ENCODE measurements at regions not wholly inside any gene's neighbourhood (a gene's known extent, or its start where the extent isn't known, plus 50 kb on each side); places are given as distances from the start of the nearest gene placed in this dataset.

DNA sequence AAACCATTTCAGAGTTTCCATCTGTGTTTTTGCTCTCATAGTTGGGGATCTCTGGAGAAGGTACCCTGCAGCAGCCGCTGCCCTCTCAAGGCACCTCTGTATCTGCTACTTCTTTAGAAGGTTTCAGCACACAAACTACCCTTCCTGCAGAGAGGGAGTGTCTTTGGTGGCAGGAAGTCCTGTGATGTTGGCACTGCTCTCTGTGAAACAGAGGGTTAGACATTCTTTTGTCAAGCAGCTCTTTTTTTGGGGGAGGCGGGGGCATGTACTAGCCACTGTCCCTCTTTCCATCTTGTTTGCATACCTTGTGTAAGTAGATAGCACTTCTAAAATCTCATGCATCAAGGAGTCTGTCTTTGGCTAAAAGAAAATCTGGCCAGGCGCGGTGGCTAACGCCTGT, 352.6 kb downstream of the BMP4 start:
- H3K4me1 ChIP-seq (ENCODE audit: insufficient read depth), result no peaks in the 10 kb centered on the region
- no peak for TF ChIP-seq POLR2A (IDR thresholded peaks at IDR 0.05)
- TF ChIP-seq EP300 (IDR thresholded peaks at IDR 0.05), result no peak
- TF ChIP-seq, protein P1, sequence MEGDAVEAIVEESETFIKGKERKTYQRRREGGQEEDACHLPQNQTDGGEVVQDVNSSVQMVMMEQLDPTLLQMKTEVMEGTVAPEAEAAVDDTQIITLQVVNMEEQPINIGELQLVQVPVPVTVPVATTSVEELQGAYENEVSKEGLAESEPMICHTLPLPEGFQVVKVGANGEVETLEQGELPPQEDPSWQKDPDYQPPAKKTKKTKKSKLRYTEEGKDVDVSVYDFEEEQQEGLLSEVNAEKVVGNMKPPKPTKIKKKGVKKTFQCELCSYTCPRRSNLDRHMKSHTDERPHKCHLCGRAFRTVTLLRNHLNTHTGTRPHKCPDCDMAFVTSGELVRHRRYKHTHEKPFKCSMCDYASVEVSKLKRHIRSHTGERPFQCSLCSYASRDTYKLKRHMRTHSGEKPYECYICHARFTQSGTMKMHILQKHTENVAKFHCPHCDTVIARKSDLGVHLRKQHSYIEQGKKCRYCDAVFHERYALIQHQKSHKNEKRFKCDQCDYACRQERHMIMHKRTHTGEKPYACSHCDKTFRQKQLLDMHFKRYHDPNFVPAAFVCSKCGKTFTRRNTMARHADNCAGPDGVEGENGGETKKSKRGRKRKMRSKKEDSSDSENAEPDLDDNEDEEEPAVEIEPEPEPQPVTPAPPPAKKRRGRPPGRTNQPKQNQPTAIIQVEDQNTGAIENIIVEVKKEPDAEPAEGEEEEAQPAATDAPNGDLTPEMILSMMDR (IDR thresholded peaks at IDR 0.05), result no peak
- WGBS, 3 donors, result 95 to 99% (median 98%) methylated on average over 5 of the region's 5 CpGs
- no peaks in the 10 kb centered on the region for H3K27me3 ChIP-seq
- H3K9me3 ChIP-seq, result no peaks in the 10 kb centered on the region
- intact Hi-C loops (cut with DNase I), result no loop called here
- no peak for DNase-seq
- no peaks in the 10 kb centered on the region for H3K36me3 ChIP-seq
- no peak overlapping the region for H3K4me3 ChIP-seq
- H3K27ac ChIP-seq, result no peak overlapping the region

DNA sequence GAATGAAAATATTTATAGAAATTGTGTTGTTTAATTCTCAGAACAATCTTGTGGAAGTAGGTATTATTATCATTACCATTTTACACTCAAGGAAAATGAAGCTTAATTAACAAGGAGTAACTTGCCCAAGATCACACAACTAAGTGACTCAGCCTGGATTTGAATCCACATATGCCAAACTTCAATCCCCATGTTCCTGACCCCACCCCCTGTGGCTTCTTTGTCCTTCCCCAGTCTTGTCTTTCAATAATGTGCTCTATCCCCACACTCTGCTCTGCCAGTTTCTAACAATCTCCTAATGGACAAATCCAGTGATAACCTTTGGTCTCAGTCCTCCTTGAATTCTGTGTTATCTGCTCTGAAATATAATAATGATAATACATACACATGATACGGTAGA, 355.2 kb downstream of the BMP4 start:
- no peaks in the 10 kb centered on the region for H3K27me3 ChIP-seq
- intact Hi-C loops (cut with DNase I), result no loop called here
- 12 to 44% (median 15%) methylated on average over 1 of the region's 1 CpG for WGBS, 3 donors
- TF ChIP-seq, protein P1 (IDR thresholded peaks at IDR 0.05), result no peak
- TF ChIP-seq EP300 (IDR thresholded peaks at IDR 0.05) (no peak), POLR2A (IDR thresholded peaks at IDR 0.05) (no peak)
- H3K9me3 ChIP-seq, result no peaks in the 10 kb centered on the region
- no peak overlapping the region for H3K4me3 ChIP-seq
- no peaks in the 10 kb centered on the region for H3K36me3 ChIP-seq
- H3K4me1 ChIP-seq (ENCODE audit: insufficient read depth), result no peaks in the 10 kb centered on the region
- H3K27ac ChIP-seq, result no peak overlapping the region
- DNase-seq, result no peak

DNA sequence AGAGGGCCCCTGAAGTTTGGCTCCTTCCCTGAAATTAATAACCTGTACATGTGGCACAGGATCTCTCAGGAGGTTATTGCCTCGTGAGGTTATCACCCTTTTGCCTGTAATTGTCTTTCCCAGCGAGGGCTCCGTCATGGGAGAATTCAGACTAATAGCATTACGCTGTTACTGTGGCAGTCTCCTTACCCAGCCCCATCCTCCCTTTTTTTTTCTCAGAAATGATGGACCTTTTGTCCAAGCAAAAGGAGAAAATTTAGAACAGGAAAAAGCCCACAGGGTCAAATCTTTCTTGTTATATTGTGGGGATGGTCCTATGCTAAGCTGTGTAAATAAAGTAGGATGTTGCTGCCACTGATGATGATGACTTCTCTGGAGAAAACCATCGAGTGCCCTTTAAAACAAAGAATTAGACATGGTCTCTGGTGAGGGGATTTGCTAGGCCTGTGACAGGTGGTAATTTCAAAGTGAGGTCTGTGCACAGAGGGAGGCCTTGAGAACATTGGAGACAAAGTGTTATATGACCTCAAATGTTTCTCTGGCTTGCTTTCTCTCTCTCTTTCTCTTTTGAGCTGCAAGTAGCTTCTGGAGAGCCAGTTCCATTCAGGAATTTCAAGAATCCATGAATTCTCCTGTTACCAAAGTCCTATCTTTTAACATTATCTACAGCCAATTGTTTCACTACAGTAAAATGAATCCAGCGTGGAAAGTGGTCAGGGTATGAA, 357.2 kb downstream of the BMP4 start:
- no peak for DNase-seq
- TF ChIP-seq EP300 (IDR thresholded peaks at IDR 0.05) (no peak), POLR2A (IDR thresholded peaks at IDR 0.05) (no peak)
- TF ChIP-seq, protein P1 (IDR thresholded peaks at IDR 0.05), result no peak
- 72 to 78% (median 73%) methylated on average over 6 of the region's 6 CpGs for WGBS, 3 donors
- H3K36me3 ChIP-seq, result no peaks in the 10 kb centered on the region
- H3K4me3 ChIP-seq, result no peak overlapping the region
- intact Hi-C loops (cut with DNase I), result no loop called here
- H3K9me3 ChIP-seq, result no peaks in the 10 kb centered on the region
- H3K4me1 ChIP-seq (ENCODE audit: insufficient read depth), result no peaks in the 10 kb centered on the region
- H3K27me3 ChIP-seq, result no peaks in the 10 kb centered on the region
- H3K27ac ChIP-seq, result no peak overlapping the region

GRCh38 chr14:53596853-53597525, 359.6 kb downstream of the BMP4 start:
- no peak for TF ChIP-seq EP300 (IDR thresholded peaks at IDR 0.05)
- TF ChIP-seq, protein P1 (IDR thresholded peaks at IDR 0.05), result no peak
- no peak for TF ChIP-seq POLR2A (IDR thresholded peaks at IDR 0.05)
- DNase-seq, result no peak
- WGBS, 3 donors, result 74 to 78% (median 76%) methylated on average over 7 of the region's 7 CpGs
- Histone ChIP-seq H3K9me3 (no peaks in the 10 kb centered on the region), H3K27ac (no peak overlapping the region), H3K36me3 (no peaks in the 10 kb centered on the region), H3K27me3 (no peaks in the 10 kb centered on the region), H3K4me1 (ENCODE audit: insufficient read depth) (no peaks in the 10 kb centered on the region), H3K4me3 (no peak overlapping the region)
- intact Hi-C loops (cut with DNase I), result no loop called here

Data from ovary (tissue), 7 donors.